ENCODE measurements at regions not wholly inside any gene's neighbourhood (a gene's known extent, or its start where the extent isn't known, plus 50 kb on each side); places are given as distances from the start of the nearest gene placed in this dataset.
"Not testable (repeated sequence)": the region's sequence is repeated elsewhere in the genome, so short reads cannot be mapped to it uniquely, and the experiment has no call there.

- H3K4me3 Mint-ChIP-seq; H3K27ac Mint-ChIP-seq; H3K27me3 Mint-ChIP-seq; H3K36me3 Mint-ChIP-seq; ATAC-seq (ENCODE audit: low read depth); H3K4me1 Mint-ChIP-seq; H3K9me3 Mint-ChIP-seq; DNase-seq; POLR2A ChIA-PET: not testable (repeated sequence)
Measured at GRCh38 chr10:28911511-28911910, 234.2 kb downstream of the BAMBI start.

GRCh38 chr10:28912017-28912783 lies 234.9 kb downstream of the BAMBI start:
- POLR2A ChIA-PET = no interaction called here
- H3K27ac Mint-ChIP-seq = no peak overlapping the region
- no peak overlapping the region for H3K4me3 Mint-ChIP-seq
- H3K27me3 Mint-ChIP-seq = peaks cover 2% of the 10 kb centered on the region
- ATAC-seq (ENCODE audit: low read depth) = no peak
- DNase-seq = no peak
- no peaks in the 10 kb centered on the region for H3K9me3 Mint-ChIP-seq
- H3K36me3 Mint-ChIP-seq = no peaks in the 10 kb centered on the region
- H3K4me1 Mint-ChIP-seq = no peaks in the 10 kb centered on the region

GRCh38 chr10:28913436-28914237 lies 236.3 kb downstream of the BAMBI start:
- ATAC-seq (ENCODE audit: low read depth) = no peak
- DNase-seq = no peak
- POLR2A ChIA-PET = no interaction called here
- no peak overlapping the region for H3K27ac Mint-ChIP-seq
- H3K9me3 Mint-ChIP-seq = no peaks in the 10 kb centered on the region
- H3K36me3 Mint-ChIP-seq = no peaks in the 10 kb centered on the region
- no peak overlapping the region for H3K4me3 Mint-ChIP-seq
- peaks cover 2% of the 10 kb centered on the region for H3K27me3 Mint-ChIP-seq
- H3K4me1 Mint-ChIP-seq = no peaks in the 10 kb centered on the region

GRCh38 chr10:28914701-28915100 lies 237.4 kb downstream of the BAMBI start:
- DNase-seq (no peak), ATAC-seq (ENCODE audit: low read depth) (no peak)
- Mint-ChIP-seq H3K27ac (no peak overlapping the region), H3K4me3 (no peak overlapping the region), H3K4me1 (no peaks in the 10 kb centered on the region), H3K27me3 (peaks cover 2% of the 10 kb centered on the region), H3K36me3 (no peaks in the 10 kb centered on the region), H3K9me3 (no peaks in the 10 kb centered on the region)
- POLR2A ChIA-PET = no interaction called here

GRCh38 chr10:28915989-28916588 lies 238.8 kb downstream of the BAMBI start:
- no peak for DNase-seq
- Mint-ChIP-seq H3K27ac (no peak overlapping the region), H3K4me3 (no peak overlapping the region), H3K27me3 (peaks cover 2% of the 10 kb centered on the region), H3K4me1 (no peaks in the 10 kb centered on the region), H3K9me3 (no peaks in the 10 kb centered on the region), H3K36me3 (no peaks in the 10 kb centered on the region)
- no peak for ATAC-seq (ENCODE audit: low read depth)
- POLR2A ChIA-PET = no interaction called here

- DNase-seq (no peak), ATAC-seq (ENCODE audit: low read depth) (no peak)
- POLR2A ChIA-PET = no interaction called here
- H3K9me3 Mint-ChIP-seq = no peaks in the 10 kb centered on the region
- H3K27ac Mint-ChIP-seq = no peak overlapping the region
- no peaks in the 10 kb centered on the region for H3K4me1 Mint-ChIP-seq
- H3K4me3 Mint-ChIP-seq = no peak overlapping the region
- no peaks in the 10 kb centered on the region for H3K36me3 Mint-ChIP-seq
- peaks cover 13% of the 10 kb centered on the region for H3K27me3 Mint-ChIP-seq
Measured at GRCh38 chr10:28920091-28920490, 242.8 kb downstream of the BAMBI start.

GRCh38 chr10:28922127-28922526 lies 244.8 kb downstream of the BAMBI start:
- DNase-seq (no peak), ATAC-seq (ENCODE audit: low read depth) (no peak)
- peaks cover 14% of the 10 kb centered on the region for H3K27me3 Mint-ChIP-seq

GRCh38 chr10:28922861-28923260 lies 245.5 kb downstream of the BAMBI start:
- Mint-ChIP-seq H3K36me3 (no peaks in the 10 kb centered on the region), H3K4me1 (no peaks in the 10 kb centered on the region), H3K9me3 (no peaks in the 10 kb centered on the region), H3K27ac (no peak overlapping the region), H3K27me3 (peaks cover 17% of the 10 kb centered on the region), H3K4me3 (no peak overlapping the region)
- POLR2A ChIA-PET = no interaction called here
- ATAC-seq (ENCODE audit: low read depth) (no peak), DNase-seq (no peak)

More at GRCh38 chr10:28922127-28922526, 244.8 kb downstream of the BAMBI start:
- H3K36me3 Mint-ChIP-seq = no peaks in the 10 kb centered on the region
- POLR2A ChIA-PET = no interaction called here
- H3K4me3 Mint-ChIP-seq = no peak overlapping the region
- no peaks in the 10 kb centered on the region for H3K4me1 Mint-ChIP-seq
- no peaks in the 10 kb centered on the region for H3K9me3 Mint-ChIP-seq
- H3K27ac Mint-ChIP-seq = no peak overlapping the region

GRCh38 chr10:28924717-28925116 lies 247.4 kb downstream of the BAMBI start:
- peaks cover 23% of the 10 kb centered on the region for H3K27me3 Mint-ChIP-seq

GRCh38 chr10:28925121-28925663 lies 247.9 kb downstream of the BAMBI start:
- ATAC-seq (ENCODE audit: low read depth) = no peak

More at GRCh38 chr10:28924717-28925116, 247.4 kb downstream of the BAMBI start:
- ATAC-seq (ENCODE audit: low read depth) (no peak), DNase-seq (no peak)
- Mint-ChIP-seq H3K4me1 (no peaks in the 10 kb centered on the region), H3K9me3 (no peaks in the 10 kb centered on the region), H3K4me3 (no peak overlapping the region), H3K27ac (no peak overlapping the region), H3K36me3 (no peaks in the 10 kb centered on the region)
- POLR2A ChIA-PET = no interaction called here

GRCh38 chr10:28926932-28927331 lies 249.6 kb downstream of the BAMBI start:
- H3K4me3 Mint-ChIP-seq = no peak overlapping the region
- POLR2A ChIA-PET = no interaction called here
- H3K4me1 Mint-ChIP-seq = no peaks in the 10 kb centered on the region
- no peaks in the 10 kb centered on the region for H3K36me3 Mint-ChIP-seq
- ATAC-seq (ENCODE audit: low read depth) (no peak), DNase-seq (no peak)
- H3K27ac Mint-ChIP-seq = no peak overlapping the region
- no peaks in the 10 kb centered on the region for H3K9me3 Mint-ChIP-seq
- peaks cover 23% of the 10 kb centered on the region for H3K27me3 Mint-ChIP-seq

More at GRCh38 chr10:28925121-28925663, 247.9 kb downstream of the BAMBI start:
- no peak overlapping the region for H3K4me3 Mint-ChIP-seq
- no peak for DNase-seq
- no peaks in the 10 kb centered on the region for H3K4me1 Mint-ChIP-seq
- H3K36me3 Mint-ChIP-seq = no peaks in the 10 kb centered on the region
- H3K9me3 Mint-ChIP-seq = no peaks in the 10 kb centered on the region
- POLR2A ChIA-PET = no interaction called here
- no peak overlapping the region for H3K27ac Mint-ChIP-seq
- H3K27me3 Mint-ChIP-seq = peaks cover 23% of the 10 kb centered on the region

- Mint-ChIP-seq H3K4me1 (no peaks in the 10 kb centered on the region), H3K27ac (no peak overlapping the region), H3K4me3 (no peak overlapping the region), H3K36me3 (no peaks in the 10 kb centered on the region), H3K9me3 (no peaks in the 10 kb centered on the region), H3K27me3 (peaks cover 21% of the 10 kb centered on the region)
- ATAC-seq (ENCODE audit: low read depth) (no peak), DNase-seq (no peak)
- POLR2A ChIA-PET = no interaction called here
Measured at GRCh38 chr10:28928484-28928883, 251.2 kb downstream of the BAMBI start.

- no peak overlapping the region for H3K27ac Mint-ChIP-seq
- peaks cover 11% of the 10 kb centered on the region for H3K27me3 Mint-ChIP-seq
- ATAC-seq (ENCODE audit: low read depth) (no peak), DNase-seq (no peak)
- H3K4me1 Mint-ChIP-seq = no peaks in the 10 kb centered on the region
- no peak overlapping the region for H3K4me3 Mint-ChIP-seq
- H3K36me3 Mint-ChIP-seq = no peaks in the 10 kb centered on the region
- POLR2A ChIA-PET = no interaction called here
- no peaks in the 10 kb centered on the region for H3K9me3 Mint-ChIP-seq
Measured at GRCh38 chr10:28929942-28930341, 252.6 kb downstream of the BAMBI start.
